Activated CD4-positive, alpha-beta T cell treated with anti-CD3 and anti-CD28 coated beads, Interleukin-2, amount 50 U/mL, for 48 hours (primary cell): ENCODE measurements at regions not wholly inside any gene's neighbourhood (a gene's known extent, or its start where the extent isn't known, plus 50 kb on each side); places are given as distances from the start of the nearest gene placed in this dataset.

Source experiments
- DNase-seq, 2 experiments: peaks; one replicate each; pipeline ENCODE4 v3.0.0-alpha.2; 2020

DNA sequence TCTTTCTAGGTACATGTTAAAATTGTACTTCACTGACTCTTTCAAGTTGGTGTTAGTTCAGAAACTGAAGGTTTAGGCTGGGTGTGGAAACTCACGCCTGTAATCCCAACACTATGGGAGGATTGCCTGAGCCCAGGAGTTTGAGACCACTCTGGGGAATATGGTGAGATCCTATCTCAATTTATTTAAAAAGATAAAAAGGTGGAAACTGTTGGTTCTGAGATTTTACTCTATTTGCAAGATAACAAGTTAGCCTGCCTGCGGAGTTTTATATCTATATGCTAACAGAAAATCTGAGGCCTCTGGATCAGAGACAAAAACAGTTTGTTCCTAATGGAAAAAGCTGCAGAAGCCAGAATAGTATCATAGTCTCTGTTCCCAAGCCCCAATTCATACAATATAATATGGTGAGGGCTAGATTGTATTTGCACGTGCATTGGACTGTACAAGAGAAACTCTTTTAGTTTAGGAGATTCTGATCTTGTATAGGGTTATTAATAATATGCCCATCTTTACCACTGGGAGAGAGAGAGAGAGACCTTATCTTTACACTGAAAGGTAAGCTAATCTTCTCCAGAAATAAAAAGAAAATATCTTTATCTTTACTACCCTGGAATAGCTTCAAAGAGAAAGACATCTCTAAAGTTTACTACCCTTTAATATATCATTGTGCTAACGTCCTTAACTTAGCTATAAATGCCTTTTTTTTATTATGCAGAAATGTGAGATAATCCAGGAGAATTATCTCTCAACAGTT, 1267.6 kb downstream of the OTOL1 start:
- DNase-seq: no peak

DNA sequence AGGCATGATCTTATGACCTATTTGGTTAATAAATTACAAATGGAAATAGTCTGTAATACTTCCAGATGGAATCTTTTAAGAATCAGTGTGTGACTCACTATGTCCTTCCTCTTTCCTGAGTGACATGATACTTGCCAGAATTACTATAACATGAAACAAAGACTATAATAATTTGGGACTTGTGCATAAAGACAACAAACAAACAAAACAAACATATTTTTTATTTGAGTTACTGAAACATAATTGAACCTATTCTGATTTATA, 1268.1 kb downstream of the OTOL1 start:
- no peak for DNase-seq

GRCh38 chr3:162765524-162765923, 1268.9 kb downstream of the OTOL1 start:
- DNase-seq: no peak

DNA sequence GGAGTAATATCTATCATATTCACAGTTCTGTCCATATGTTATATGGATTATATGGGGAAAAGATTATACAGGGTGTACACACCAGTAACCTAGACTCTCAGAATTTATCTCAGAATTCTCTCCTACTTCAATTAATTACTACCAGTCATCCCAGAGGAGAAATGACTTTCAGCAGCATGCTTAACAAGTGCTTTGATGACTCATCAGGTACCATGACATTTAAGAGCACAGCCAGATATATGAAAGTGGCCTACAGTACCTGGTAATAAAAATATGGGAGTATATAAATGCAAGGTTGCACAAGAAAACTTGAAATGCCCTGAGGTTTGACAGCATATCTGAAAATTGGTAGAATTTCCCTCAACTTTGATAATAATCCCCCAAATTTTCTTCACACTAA, 1273.0 kb downstream of the OTOL1 start:
- DNase-seq: no peak

GRCh38 chr3:162770551-162770950, 1273.9 kb downstream of the OTOL1 start:
- no peak for DNase-seq

DNA sequence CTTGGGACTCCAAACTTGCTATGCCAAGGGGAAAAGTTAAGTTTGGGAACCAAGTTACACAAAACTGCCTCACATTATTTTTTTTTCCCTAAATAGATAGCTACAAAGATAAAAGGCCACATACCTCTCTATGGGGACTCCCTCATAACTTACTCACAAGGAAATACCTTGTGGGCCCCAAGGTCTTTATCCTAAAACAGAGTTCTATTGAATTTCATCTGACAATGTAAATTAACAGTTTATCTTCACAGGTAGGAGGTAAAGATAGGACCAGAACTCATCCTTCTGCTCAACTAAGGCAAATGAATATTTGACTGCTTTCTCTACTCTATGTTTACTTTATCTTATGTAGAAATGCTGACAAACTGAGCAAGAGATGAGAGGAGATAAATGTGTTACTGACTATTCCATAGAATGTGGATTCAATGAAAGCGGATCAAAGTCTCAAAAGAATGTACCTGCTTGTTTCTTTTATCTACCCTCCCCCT, 1278.0 kb downstream of the OTOL1 start:
- DNase-seq: no peak

GRCh38 chr3:162776148-162776547, 1279.5 kb downstream of the OTOL1 start:
- DNase-seq: no peak

- DNase-seq: no peak
These were observed 1280.5 kb downstream of the OTOL1 start for GRCh38 chr3:162777118-162777517.

GRCh38 chr3:162780313-162780712, 1283.7 kb downstream of the OTOL1 start:
- DNase-seq: no peak

DNA sequence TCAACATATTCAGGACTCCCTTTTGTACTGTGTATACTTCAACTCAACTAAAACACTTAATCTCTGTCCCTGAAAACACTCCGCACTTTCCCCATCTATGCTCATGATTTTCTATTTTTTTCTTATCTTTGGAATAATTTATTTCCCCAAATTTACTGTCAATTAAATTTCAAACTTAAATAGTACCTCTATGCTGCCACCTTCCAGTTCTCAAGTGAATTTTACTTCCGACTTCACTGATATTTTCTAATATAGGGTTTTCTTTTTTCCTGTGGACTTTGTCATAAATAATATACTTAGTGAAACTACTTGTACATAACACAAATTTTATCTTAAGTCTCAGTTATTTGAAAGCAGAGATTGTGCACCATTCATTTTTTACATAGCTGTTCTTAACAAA, 1303.3 kb downstream of the OTOL1 start:
- DNase-seq: no peak

GRCh38 chr3:162802228-162802965, 1305.8 kb downstream of the OTOL1 start:
- no peak for DNase-seq

GRCh38 chr3:162810776-162811175, 1314.2 kb downstream of the OTOL1 start:
- DNase-seq: no peak

DNA sequence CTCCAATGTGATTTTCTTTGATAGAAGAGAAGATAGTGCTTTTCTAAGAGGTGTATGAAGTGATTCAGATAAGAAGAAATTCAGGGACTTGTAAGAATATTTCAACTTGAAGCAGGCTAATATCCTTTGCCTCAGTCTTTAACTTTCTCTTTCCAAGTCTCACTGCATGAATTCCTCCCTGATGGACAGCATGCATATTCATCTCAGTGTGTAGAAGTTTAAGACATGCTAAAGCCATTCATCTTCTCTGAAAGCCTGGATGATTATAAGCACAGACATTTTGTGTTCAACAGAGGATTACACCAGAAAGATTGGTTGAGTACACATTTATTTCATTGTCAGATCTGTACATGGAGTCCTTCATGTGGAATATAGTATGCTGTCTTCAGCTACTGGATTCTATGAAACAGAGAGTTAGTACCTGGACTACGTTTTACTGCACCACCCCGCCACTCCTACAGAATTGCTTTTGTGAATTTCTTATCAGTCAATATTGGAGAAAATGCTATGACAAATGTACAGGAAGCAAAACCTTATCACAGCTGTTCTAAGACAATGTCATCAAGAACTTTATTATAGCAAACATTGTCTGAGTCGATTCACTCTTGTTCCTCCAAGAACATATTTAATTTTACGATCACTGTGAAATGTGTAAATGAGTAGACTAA, 1346.1 kb downstream of the OTOL1 start:
- no peak for DNase-seq

- no peak for DNase-seq
These were observed 1349.3 kb downstream of the OTOL1 start for GRCh38 chr3:162845918-162846317.

DNA sequence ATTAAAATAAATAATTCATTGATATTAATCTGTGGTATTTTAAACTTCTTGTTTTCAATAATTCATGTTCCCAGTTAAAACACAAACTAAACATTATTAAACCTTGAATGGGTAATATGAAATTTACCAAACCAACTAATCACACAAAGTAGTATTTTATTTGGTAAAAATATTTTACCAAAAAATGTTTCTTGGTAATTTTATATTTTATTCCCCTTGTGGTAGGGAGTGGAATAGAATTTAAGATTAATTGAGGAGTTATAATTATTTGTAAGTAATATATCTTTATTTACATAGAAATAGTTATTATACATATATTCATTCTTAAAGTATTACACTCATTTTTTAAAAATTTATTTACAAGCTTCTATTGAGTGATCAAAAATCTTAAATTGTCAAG, 1350.9 kb downstream of the OTOL1 start:
- no peak for DNase-seq

- DNase-seq: no peak
These were observed 1367.0 kb downstream of the OTOL1 start for GRCh38 chr3:162863579-162863978.

DNA sequence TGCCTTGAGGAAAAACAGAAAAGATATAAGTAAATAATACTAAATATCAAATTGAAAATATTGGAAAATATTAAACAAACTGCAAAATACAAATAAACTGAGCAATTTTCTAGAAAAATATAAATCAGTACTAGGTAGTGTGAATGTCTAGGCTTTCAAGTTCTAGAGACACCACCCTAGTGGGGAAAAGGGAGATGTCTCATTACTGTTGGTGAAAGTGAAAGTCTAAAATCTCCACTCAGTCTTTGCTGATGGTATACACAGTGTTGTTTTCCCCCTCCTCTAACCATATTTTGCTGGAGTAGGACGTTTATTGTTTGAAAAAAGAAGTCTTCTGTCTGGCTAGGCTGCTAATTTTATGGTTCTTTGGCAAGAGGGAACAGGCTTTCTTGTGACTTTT, 1368.9 kb downstream of the OTOL1 start:
- no peak for DNase-seq

DNA sequence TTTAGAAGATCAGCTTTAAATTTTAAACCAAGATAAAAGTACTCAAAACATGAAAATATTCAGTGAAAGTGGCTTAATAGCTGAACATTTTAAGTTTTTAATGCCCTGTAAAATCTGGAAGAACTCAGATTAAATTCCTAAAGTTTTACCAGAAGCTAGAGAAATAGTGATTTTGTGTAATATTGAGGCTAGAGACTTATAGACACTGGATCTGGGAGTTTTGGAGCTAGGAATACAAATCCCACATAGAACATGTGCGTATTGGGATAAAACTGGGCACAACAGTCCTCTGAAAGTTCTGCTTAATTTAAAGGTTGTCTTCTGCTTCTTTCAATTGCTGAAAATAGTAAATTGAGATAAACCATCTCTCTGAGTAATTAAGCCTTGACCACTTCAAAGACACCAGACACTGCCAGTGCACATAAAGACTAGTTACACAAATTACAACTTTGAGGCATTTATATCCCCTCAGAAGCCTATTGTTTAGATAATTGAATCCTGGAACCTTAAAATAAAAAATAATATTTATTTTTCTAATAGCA, 1382.5 kb downstream of the OTOL1 start:
- no peak for DNase-seq

DNA sequence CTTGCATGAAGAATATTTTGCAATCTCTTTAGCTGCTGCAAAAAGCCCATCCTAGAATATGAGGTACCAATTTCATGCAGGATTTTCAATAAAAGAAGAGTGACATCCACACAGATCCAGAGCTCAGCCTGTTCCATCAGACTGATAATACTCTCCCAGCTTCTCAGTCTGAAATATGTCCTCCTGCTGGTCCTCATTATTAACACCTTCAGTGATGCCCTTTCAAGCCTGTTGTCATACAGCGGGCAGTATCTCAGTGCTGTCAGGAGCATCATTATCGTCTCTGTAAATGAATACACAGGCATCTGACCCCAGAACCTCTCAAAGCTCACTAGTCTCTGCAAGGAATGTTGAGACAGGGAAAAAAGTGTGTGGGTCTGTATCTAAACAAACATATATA, 1387.8 kb downstream of the OTOL1 start:
- no peak for DNase-seq

DNA sequence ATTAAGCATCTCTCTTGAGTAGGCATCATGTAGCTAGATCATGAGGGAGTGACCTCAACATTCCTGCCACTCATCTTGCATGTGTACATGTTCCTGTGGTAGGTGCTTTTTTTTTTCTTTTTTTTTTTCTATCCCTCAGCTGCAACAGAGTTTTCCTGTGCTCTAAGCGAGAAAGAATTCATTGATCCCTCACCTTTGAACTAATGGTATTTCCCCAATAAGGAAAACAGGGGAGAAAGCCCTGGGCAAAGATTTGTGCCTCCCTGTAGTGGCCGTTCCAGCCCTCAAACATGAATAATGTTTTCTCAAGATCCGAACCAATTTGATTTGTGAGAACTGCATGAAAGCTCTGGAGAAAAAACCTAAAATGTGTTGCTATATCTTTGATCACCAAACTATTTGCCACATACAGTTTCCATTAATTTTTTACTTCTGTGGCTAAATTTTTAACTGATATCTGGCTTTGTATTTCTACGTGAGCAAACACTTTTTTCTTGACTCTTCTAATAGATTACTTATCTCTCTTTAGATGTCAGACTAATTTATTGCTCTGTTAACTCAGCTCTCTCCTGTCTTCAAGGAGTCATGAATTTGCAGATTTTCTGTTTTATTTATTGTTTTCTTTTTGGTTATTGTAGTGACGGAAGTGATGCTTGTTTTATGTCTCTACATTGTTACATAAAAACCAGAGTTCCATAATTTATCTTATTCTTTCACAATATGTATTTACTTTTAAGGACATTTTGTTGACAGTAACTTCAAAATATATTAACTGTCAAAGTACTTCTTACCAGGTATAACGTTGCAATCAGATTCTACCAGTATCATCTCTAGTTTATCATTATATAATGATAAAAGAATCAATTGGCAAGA, 1396.5 kb downstream of the OTOL1 start:
- no peak for DNase-seq

- DNase-seq: no peak
These were observed 1400.7 kb downstream of the OTOL1 start for GRCh38 chr3:162897291-162897690.

- DNase-seq: no peak
These were observed 1435.9 kb downstream of the OTOL1 start for GRCh38 chr3:162932503-162932902.

DNA sequence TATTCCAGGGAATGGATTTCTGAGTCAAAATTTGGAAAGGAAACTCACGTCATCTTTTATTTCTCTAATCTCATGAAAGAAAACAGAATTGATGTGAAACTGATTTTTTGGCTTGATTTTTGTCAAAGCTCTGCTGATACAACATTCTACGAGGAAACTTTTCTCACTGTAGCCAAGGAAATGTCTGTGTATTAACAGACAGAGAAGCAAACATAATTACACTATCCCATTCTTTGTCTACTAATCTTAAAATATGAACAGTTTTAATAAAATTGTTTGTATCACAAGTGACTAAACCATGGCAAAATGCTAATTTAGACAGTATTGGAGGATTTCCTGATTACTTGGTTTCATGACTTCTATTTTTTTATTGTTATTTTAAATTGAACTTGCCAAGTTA, 1437.0 kb downstream of the OTOL1 start:
- no peak for DNase-seq
